GM10248 (cell line): ENCODE measurements at regions not wholly inside any gene's neighbourhood (a gene's known extent, or its start where the extent isn't known, plus 50 kb on each side); places are given as distances from the start of the nearest gene placed in this dataset.

Experiments used
- CTCF ChIA-PET: fragments of 300-600 bp; sonication (Branson Sonifier 250); formaldehyde crosslinking; extraction: SDS; loops from one replicate; lab custom pipeline; 2021; ENCODE audit warnings: antibody characterized with exemption; lab: Yijun Ruan, JAX
- POLR2A ChIA-PET: fragments of 350-650 bp; sonication (Branson Sonifier 250); formaldehyde crosslinking; extraction: SDS; loops from one replicate; lab custom pipeline; 2020; ENCODE audit warnings: antibody characterized with exemption; lab: Yijun Ruan, JAX
- DNase-seq: peaks from one replicate; pipeline ENCODE4 v3.0.0; 2012; ENCODE audit errors: extremely low spot score
- CTCF ChIP-seq: IDR thresholded peaks from 2 replicates; pipeline ENCODE4 v1.5.1; 2012; ENCODE audit warnings: mild to moderate bottlenecking, low read depth; ENCODE audit errors: extremely low read depth, missing control alignments, control extremely low read depth

- no peak for DNase-seq
Observed at GRCh38 chr14:71594821-71595220, 337.4 kb upstream of the RGS6 start.

GRCh38 chr14:71595441-71595840 is 336.8 kb upstream of the RGS6 start:
- POLR2A ChIA-PET, result no interaction called here
- DNase-seq, result no peak
- CTCF ChIA-PET, result interaction anchor here (0.8 to 1.5 kb wide), 4 partner anchors 9 to 263 kb away, joined by 3 to 4 read pairs (median 3); no protein-coding TSS in a partner anchor
- no peak for TF ChIP-seq CTCF

More at GRCh38 chr14:71594821-71595220, 337.4 kb upstream of the RGS6 start:
- POLR2A ChIA-PET, result no interaction called here
- no peak for TF ChIP-seq CTCF
- CTCF ChIA-PET, result interaction anchor here (0.7 to 1.5 kb wide), 5 partner anchors 9 to 262 kb away, joined by 3 to 4 read pairs (median 3); no protein-coding TSS in a partner anchor

- TF ChIP-seq CTCF, result no peak
- ChIA-PET CTCF (interaction anchor here (1.1 kb wide), 1 partner anchor 17 kb away, joined by 3 read pairs; no protein-coding TSS in a partner anchor), POLR2A (no interaction called here)
- DNase-seq, result no peak
Observed at GRCh38 chr14:71597287-71597920, 334.8 kb upstream of the RGS6 start.

- ChIA-PET CTCF (interaction anchor here (1.4 kb wide), 1 partner anchor 53 kb away, joined by 3 read pairs; no protein-coding TSS in a partner anchor), POLR2A (no interaction called here)
- no peak for TF ChIP-seq CTCF
- no peak for DNase-seq
Observed at GRCh38 chr14:71597955-71598660, 334.1 kb upstream of the RGS6 start.

- ChIA-PET POLR2A (no interaction called here), CTCF (no interaction called here)
- TF ChIP-seq CTCF, result no peak
- DNase-seq, result no peak
Observed at GRCh38 chr14:71600309-71600708, 331.9 kb upstream of the RGS6 start.

- DNase-seq, result no peak
Observed at GRCh38 chr14:71602524-71602923, 329.7 kb upstream of the RGS6 start.

More at GRCh38 chr14:71602524-71602923, 329.7 kb upstream of the RGS6 start:
- TF ChIP-seq CTCF, result no peak
- ChIA-PET POLR2A (no interaction called here), CTCF (no interaction called here)
